ENCODE measurements at regions not wholly inside any gene's neighbourhood (a gene's known extent, or its start where the extent isn't known, plus 50 kb on each side); places are given as distances from the start of the nearest gene placed in this dataset.
"Not testable (repeated sequence)": the region's sequence is repeated elsewhere in the genome, so short reads cannot be mapped to it uniquely, and the experiment has no call there.

DNA sequence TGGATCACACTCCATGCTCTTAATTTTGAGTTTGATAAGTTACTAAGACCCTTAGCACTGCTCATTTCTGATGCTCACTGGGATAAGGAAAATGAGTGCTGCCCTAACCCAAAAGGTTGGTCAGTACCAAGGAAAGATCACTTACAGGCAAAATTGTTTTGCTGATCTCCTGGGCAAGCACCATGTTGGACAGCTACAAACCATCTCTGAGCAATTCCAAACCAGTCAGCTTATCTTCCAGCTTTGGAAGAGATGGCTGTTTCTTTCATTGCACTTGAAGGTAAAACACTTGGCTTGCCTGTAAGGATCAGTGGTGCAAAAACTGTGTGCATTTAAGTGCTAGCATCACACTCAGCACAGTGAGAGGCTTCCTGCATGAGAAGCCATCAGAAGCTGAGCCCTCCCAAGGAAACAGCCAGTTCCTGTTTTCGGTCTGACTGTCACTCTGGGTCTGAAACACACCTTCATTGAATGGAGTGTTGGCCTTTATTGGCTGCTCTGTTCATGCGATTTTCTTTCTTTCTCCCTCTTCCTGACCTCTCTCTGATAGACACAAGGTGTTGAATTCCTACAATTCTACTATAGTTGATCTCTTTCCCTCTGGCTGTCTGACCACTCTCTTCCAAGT, 126.4 kb upstream of the GHITM start:
- H3K9me3 ChIP-seq: no peaks in the 10 kb centered on the region
- 70% methylated on average over 2 of the region's 2 CpGs for WGBS
- no peaks in the 10 kb centered on the region for H3K4me1 ChIP-seq (replicated peaks)
- no peaks in the 10 kb centered on the region for H3K36me3 ChIP-seq
- intact Hi-C loops (cut with DNase I): no loop called here
- H3K27ac ChIP-seq: no peak overlapping the region
- no peak for DNase-seq (ENCODE audit: low spot score)
- H3K27me3 ChIP-seq (replicated peaks; ENCODE audit: insufficient read depth): no peaks in the 10 kb centered on the region
- H3K4me3 ChIP-seq: no peak overlapping the region
- TF ChIP-seq, protein P1, sequence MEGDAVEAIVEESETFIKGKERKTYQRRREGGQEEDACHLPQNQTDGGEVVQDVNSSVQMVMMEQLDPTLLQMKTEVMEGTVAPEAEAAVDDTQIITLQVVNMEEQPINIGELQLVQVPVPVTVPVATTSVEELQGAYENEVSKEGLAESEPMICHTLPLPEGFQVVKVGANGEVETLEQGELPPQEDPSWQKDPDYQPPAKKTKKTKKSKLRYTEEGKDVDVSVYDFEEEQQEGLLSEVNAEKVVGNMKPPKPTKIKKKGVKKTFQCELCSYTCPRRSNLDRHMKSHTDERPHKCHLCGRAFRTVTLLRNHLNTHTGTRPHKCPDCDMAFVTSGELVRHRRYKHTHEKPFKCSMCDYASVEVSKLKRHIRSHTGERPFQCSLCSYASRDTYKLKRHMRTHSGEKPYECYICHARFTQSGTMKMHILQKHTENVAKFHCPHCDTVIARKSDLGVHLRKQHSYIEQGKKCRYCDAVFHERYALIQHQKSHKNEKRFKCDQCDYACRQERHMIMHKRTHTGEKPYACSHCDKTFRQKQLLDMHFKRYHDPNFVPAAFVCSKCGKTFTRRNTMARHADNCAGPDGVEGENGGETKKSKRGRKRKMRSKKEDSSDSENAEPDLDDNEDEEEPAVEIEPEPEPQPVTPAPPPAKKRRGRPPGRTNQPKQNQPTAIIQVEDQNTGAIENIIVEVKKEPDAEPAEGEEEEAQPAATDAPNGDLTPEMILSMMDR (IDR thresholded peaks at IDR 0.05): no peak
- no peak for TF ChIP-seq POLR2AphosphoS5 (IDR thresholded peaks at IDR 0.05)
- TF ChIP-seq POLR2A (IDR thresholded peaks at IDR 0.05): no peak

DNA sequence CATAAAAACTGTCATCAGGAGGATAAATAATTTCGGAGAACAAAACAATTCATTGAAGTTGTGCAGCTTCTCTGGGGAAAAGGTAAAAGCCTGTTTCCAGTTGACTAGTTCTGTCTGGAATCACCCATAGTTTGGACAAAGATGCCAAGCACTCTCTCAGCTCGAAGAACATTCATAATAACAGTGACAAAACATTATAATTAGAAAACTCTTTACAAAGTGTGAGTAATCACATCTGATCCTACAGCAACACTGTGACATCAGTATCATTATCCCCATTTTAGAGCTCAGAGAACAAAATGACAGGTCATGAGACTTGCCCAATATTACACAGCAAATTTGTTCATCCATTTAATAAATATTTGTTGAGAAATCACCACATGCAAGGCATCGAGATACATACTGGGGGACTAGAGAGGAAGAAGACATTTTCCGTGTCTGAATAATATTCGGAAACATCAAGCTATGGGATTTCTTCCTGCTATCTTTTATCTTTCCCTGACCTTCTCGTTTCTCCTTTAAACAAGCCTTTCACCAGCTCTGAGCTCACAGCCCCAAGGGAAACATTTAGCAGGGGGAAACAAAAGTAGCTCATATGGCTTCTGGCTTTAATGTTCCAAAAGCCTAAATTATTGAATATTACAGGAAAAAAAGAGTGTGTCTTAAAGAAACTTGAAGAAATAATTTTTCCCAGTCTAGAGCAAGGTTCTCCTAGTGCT, 123.3 kb upstream of the GHITM start:
- 71% methylated on average over 6 of the region's 6 CpGs for WGBS
- Histone ChIP-seq H3K27ac (no peak overlapping the region), H3K4me3 (no peak overlapping the region), H3K9me3 (no peaks in the 10 kb centered on the region), H3K4me1 (replicated peaks) (no peaks in the 10 kb centered on the region), H3K36me3 (no peaks in the 10 kb centered on the region), H3K27me3 (replicated peaks; ENCODE audit: insufficient read depth) (no peaks in the 10 kb centered on the region)
- DNase-seq (ENCODE audit: low spot score): no peak
- intact Hi-C loops (cut with DNase I): no loop called here
- TF ChIP-seq, protein P1 (IDR thresholded peaks at IDR 0.05): no peak
- TF ChIP-seq POLR2AphosphoS5 (IDR thresholded peaks at IDR 0.05) (no peak), POLR2A (IDR thresholded peaks at IDR 0.05) (no peak)

DNA sequence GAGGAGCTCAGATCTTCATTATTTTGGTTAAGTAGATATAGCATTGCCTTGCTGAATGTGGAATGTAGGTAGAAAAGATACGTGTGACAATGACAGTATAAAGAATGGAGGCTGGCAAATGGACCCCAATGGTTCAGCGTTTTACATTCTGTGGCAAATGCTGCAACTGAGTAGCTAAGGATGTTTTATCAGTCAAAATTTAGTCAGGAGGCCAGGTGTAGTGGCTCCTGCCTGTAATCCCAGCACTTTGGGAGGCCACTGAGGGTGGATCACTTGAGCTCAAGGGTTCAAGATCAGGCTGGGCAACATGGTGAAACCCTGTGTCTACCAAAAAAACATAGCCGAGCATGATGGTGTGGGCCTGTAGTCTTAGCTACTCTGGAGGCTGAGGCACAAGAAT, 120.5 kb upstream of the GHITM start:
- TF ChIP-seq POLR2AphosphoS5 (IDR thresholded peaks at IDR 0.05) (no peak), POLR2A (IDR thresholded peaks at IDR 0.05) (no peak)
- TF ChIP-seq, protein P1 (IDR thresholded peaks at IDR 0.05): no peak
- Histone ChIP-seq H3K27me3 (replicated peaks; ENCODE audit: insufficient read depth) (no peaks in the 10 kb centered on the region), H3K9me3 (no peaks in the 10 kb centered on the region), H3K4me3 (no peak overlapping the region), H3K4me1 (replicated peaks) (no peaks in the 10 kb centered on the region), H3K27ac (no peak overlapping the region), H3K36me3 (no peaks in the 10 kb centered on the region)
- 94% methylated on average over 3 of the region's 3 CpGs for WGBS
- no peak for DNase-seq (ENCODE audit: low spot score)
- intact Hi-C loops (cut with DNase I): no loop called here

DNA sequence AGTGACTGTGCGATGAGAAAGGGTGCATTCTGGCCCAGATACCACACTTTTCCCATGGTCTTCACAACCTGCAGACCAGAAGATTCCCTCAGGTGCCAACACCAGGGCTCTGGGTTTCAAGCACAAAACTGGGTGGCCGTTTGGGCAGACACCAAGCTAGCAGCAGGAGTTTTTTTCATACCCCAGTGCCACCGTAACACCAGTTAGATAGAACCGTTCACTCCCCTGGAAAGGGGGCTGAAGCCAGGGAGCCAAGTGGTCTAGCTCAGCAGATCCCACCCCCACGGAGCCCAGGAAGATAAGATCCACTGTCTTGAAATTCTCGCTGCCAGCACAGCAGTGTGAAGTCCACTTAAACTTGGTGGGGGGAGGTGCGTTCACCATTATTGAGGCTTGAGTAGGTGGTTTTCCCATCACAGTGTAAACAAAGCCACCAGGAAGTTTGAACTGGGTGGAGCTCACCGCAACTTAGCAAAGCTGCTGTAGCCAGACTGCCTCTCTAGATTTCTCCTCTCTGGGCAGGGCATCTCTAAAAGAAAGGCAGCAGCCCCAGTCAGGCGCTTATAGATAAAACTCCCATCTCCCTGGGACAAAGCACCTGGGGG, 119.4 kb upstream of the GHITM start:
- H3K4me3 ChIP-seq; H3K27ac ChIP-seq; H3K4me1 ChIP-seq (replicated peaks); H3K36me3 ChIP-seq; H3K9me3 ChIP-seq; H3K27me3 ChIP-seq (replicated peaks; ENCODE audit: insufficient read depth); intact Hi-C loops (cut with DNase I); DNase-seq (ENCODE audit: low spot score): not testable (repeated sequence)
- 77% methylated on average over 9 of the region's 9 CpGs for WGBS

DNA sequence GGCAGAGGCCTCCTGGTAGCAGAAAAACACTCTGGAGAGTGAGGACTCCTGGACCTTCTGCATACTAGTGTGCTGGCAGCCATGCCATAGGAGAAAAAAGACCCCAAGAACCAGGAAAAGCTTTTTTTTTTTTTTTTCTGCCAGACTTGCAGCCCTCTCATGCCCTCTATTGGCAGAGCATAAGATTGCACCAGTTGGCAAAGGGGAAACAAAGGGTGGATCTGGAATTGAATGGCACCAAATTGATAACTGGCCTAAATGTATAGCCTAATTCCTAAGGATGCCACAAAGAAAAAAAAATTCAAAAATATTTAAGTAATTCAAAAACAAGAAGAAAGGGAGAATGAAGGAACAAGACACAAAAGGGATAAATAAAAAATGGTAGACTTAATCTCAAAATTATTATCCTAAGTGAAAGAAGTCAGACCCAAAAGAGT, 112.5 kb upstream of the GHITM start:
- TF ChIP-seq POLR2AphosphoS5 (IDR thresholded peaks at IDR 0.05) (no peak), POLR2A (IDR thresholded peaks at IDR 0.05) (no peak)
- TF ChIP-seq, protein P1 (IDR thresholded peaks at IDR 0.05): peak in 3 of 4 experiments; percentile 21 to 29 (median 25)
- no peak for DNase-seq (ENCODE audit: low spot score)
- Histone ChIP-seq H3K9me3 (no peaks in the 10 kb centered on the region), H3K27me3 (replicated peaks; ENCODE audit: insufficient read depth) (no peaks in the 10 kb centered on the region), H3K27ac (no peak overlapping the region), H3K4me3 (no peak overlapping the region), H3K36me3 (no peaks in the 10 kb centered on the region), H3K4me1 (replicated peaks) (no peaks in the 10 kb centered on the region)
- intact Hi-C loops (cut with DNase I): no loop called here

All from prostate gland (tissue), 2 donors.